Spleen (tissue), 11 donors: ENCODE measurements at regions not wholly inside any gene's neighbourhood (a gene's known extent, or its start where the extent isn't known, plus 50 kb on each side); places are given as distances from the start of the nearest gene placed in this dataset.

Experiments used
- DNase-seq: peaks from one replicate; pipeline ENCODE4 v3.0.0-alpha.2; 2020
- H3K27ac ChIP-seq, 8 donors: fragments of 200-600 bp; sonication (generic) in 7 of 8; 1 replicate in 4 of 8; 2 replicates in 4 of 8; pipeline versions ENCODE4 v1.5.0 to v1.8.0; 2016 to 2021; ENCODE audit warnings: inconsistent platforms in 4 of 8, mild to moderate bottlenecking in 4 of 8, moderate library complexity in 1 of 8
- H3K27me3 ChIP-seq, 7 donors: fragments of 200-600 bp; sonication (generic) in 6 of 7; replicated peaks in 1 of 7; 1 replicate in 4 of 7; 2 replicates in 3 of 7; pipeline versions ENCODE4 v1.5.0 to v1.8.0; 2016 to 2021; ENCODE audit warnings: inconsistent platforms in 3 of 7, mild to moderate bottlenecking in 1 of 7
- H3K36me3 ChIP-seq, 6 donors: fragments of 200-600 bp; sonication (generic) in 5 of 6; 1 replicate in 4 of 6; 2 replicates in 2 of 6; pipeline versions ENCODE4 v1.5.0 to v1.8.0; 2016 to 2021; ENCODE audit warnings: inconsistent platforms in 2 of 6
- H3K4me1 ChIP-seq, 6 donors: fragments of 200-600 bp; sonication (generic) in 5 of 6; 1 replicate in 3 of 6; 2 replicates in 3 of 6; pipeline versions ENCODE4 v1.5.0 to v1.8.0; 2016 to 2021; ENCODE audit warnings: inconsistent platforms in 3 of 6
- H3K4me3 ChIP-seq, 8 donors: fragments of 200-600 bp; sonication (generic) in 7 of 8; 1 replicate in 4 of 8; 2 replicates in 4 of 8; pipeline versions ENCODE4 v1.5.0 to v1.8.0; 2016 to 2021; ENCODE audit warnings: inconsistent platforms in 4 of 8, mild to moderate bottlenecking in 4 of 8, moderate library complexity in 2 of 8
- H3K9me3 ChIP-seq, 8 donors: fragments of 200-600 bp; sonication (generic) in 7 of 8; 1 replicate in 4 of 8; 2 replicates in 4 of 8; pipeline versions ENCODE4 v1.5.0 to v1.8.0; 2016 to 2021; ENCODE audit warnings: inconsistent platforms in 4 of 8
- POLR2A ChIP-seq, 3 donors: fragments of 450-650 bp; IDR thresholded peaks; one replicate each; pipeline ENCODE4 v1.5.1; 2017; ENCODE audit warnings: antibody characterized with exemption in 3 of 3, mild to moderate bottlenecking in 1 of 3
- POLR2AphosphoS5 ChIP-seq, 3 donors: sonication (generic); formaldehyde crosslinking; IDR thresholded peaks; one replicate each; pipeline ENCODE4 v1.5.1; 2017; ENCODE audit warnings: antibody characterized with exemption in 3 of 3
- WGBS, 5 donors: extraction: QIAGEN DNeasy Blood & Tissue Kit in 3 of 5; methylation state at CpG; one replicate each; pipeline versions ENCODE4 v1.1.5 to v1.1.7; 2013 to 2018; 5-methylcytosine and 5-hydroxymethylcytosine counted together
- intact Hi-C: fragments of 100-400 bp; cut with DNase I; formaldehyde crosslinking; loops from one replicate; pipeline ENCODE4 v1.15.0; 2023; ENCODE audit warnings: low total_unique reads
- TF ChIP-seq, protein P1 (sequence below), 11 experiments: fragments of 200-600 bp in 7 of 11; fragments of 450-650 bp in 4 of 11; sonication (generic) in 4 of 11; IDR thresholded peaks in 8 of 11; conservative IDR thresholded peaks in 3 of 11; 1 replicate in 7 of 11; 2 replicates in 4 of 11; pipeline versions ENCODE4 v1.4.0 to v1.8.0; 2016 to 2021; ENCODE audit warnings: antibody characterized with exemption in 11 of 11, inconsistent platforms in 4 of 11, mild to moderate bottlenecking in 1 of 11
- donor health status: healthy with polysubstance abuse.
- donor health status: DM: no; HTN: no; CAD: no; lungs with moderate emphysema.
- donor health status: DM: no; HTN: no; CAD: no.
- donor health status: Bipolar disorder and iron deficiency.
- donor health status: healthy.
- donor health status: DM: no; HTN: no; CAD: no.
- donor health status: DM: yes; HTN: yes; CAD: no.

DNA sequence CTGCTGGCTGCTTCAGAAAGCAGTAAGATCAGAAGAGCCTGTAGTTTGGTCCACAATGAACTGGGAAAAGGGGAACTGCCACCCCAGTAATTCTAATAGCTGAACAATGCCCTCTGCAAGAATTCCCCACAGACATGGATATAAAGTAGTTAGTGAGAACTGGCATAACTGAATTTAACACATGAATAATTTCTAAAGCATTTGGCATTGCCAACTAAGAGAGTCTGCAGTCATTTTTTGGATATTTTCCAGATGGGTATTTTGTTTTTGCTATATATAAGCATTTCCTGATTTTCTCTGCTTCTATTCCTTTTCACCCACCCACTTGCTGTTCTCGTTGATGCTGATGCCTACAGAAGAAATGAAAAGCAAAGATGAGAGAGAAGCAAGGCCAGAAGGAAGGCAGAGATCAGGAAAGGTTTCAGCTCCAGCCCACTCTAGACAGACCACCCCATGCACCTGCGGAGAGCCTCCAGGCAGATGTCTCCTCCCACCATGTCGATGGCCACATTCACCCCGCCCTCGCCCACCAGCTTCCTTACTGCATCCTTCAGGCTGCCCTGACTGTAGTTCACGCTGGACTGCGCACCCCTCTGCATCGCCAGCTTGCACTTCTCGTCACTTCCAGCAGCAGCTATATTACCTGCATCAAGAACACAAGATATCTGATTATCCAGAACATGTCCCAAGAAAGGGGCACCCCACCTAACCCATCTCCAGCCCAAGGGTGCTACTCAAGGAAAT lies 55.9 kb upstream of the SEC16B start:
- H3K4me3 ChIP-seq = no peak overlapping the region
- TF ChIP-seq POLR2AphosphoS5 (IDR thresholded peaks at IDR 0.05) = no peak
- no peak for TF ChIP-seq POLR2A (IDR thresholded peaks at IDR 0.05)
- TF ChIP-seq, protein P1, sequence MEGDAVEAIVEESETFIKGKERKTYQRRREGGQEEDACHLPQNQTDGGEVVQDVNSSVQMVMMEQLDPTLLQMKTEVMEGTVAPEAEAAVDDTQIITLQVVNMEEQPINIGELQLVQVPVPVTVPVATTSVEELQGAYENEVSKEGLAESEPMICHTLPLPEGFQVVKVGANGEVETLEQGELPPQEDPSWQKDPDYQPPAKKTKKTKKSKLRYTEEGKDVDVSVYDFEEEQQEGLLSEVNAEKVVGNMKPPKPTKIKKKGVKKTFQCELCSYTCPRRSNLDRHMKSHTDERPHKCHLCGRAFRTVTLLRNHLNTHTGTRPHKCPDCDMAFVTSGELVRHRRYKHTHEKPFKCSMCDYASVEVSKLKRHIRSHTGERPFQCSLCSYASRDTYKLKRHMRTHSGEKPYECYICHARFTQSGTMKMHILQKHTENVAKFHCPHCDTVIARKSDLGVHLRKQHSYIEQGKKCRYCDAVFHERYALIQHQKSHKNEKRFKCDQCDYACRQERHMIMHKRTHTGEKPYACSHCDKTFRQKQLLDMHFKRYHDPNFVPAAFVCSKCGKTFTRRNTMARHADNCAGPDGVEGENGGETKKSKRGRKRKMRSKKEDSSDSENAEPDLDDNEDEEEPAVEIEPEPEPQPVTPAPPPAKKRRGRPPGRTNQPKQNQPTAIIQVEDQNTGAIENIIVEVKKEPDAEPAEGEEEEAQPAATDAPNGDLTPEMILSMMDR (IDR thresholded peaks at IDR 0.05 in 8 of 11, conservative IDR thresholded peaks at IDR 0.05 in 3 of 11) = no peak
- peaks cover 0 to 37% (median 5%) of the 10 kb centered on the region in 6 donors for H3K36me3 ChIP-seq
- no peaks in the 10 kb centered on the region for H3K9me3 ChIP-seq
- intact Hi-C loops = no loop called here
- DNase-seq = no peak
- no peak overlapping the region for H3K27ac ChIP-seq
- no peaks in the 10 kb centered on the region for H3K27me3 ChIP-seq
- 83 to 92% (median 89%) methylated on average over 9 of the region's 9 CpGs for WGBS, 5 donors
- H3K4me1 ChIP-seq = peaks cover 0 to 9% (median 0%) of the 10 kb centered on the region in 6 donors

DNA sequence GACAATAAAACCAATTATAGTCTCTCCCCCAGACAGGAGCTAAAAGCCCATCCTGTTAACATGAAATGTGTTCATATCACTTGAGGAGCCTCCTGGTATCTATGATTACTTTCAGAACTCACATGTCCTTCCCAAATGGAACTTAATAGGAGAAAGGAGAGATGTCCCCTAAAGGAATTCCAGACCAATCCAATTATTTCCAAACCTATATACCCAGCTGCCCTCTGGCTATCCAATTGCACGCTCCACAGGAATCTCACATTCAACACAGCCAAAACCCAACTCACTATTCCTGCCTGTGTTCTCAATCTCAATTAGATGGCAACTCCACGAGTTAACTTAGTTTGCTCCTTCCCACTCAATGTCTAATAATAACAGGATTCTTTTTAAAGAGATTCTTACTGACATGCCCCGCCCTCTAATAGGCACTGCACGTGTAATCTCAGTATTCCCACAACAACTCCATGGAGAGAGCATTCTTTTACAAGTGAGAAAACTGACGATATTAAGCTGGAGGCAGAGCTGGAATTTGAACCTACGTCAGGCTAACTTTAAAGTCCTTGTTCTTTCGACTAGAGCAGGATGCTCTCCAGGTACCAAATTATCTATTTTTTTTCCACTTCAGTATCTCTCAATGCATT lies 59.1 kb upstream of the SEC16B start:
- TF ChIP-seq, protein P1 (IDR thresholded peaks at IDR 0.05 in 8 of 11, conservative IDR thresholded peaks at IDR 0.05 in 3 of 11) = no peak
- no peak for TF ChIP-seq POLR2A (IDR thresholded peaks at IDR 0.05)
- no peak for TF ChIP-seq POLR2AphosphoS5 (IDR thresholded peaks at IDR 0.05)
- H3K4me3 ChIP-seq = no peak overlapping the region
- no peak overlapping the region for H3K27ac ChIP-seq
- intact Hi-C loops = no loop called here
- 75 to 83% (median 81%) methylated on average over 7 of the region's 7 CpGs for WGBS, 5 donors
- H3K9me3 ChIP-seq = no peaks in the 10 kb centered on the region
- H3K27me3 ChIP-seq = no peaks in the 10 kb centered on the region
- peaks cover 0 to 25% (median 8%) of the 10 kb centered on the region in 6 donors for H3K4me1 ChIP-seq
- no peak for DNase-seq
- H3K36me3 ChIP-seq = peaks cover 0 to 21% (median 3%) of the 10 kb centered on the region in 6 donors

DNA sequence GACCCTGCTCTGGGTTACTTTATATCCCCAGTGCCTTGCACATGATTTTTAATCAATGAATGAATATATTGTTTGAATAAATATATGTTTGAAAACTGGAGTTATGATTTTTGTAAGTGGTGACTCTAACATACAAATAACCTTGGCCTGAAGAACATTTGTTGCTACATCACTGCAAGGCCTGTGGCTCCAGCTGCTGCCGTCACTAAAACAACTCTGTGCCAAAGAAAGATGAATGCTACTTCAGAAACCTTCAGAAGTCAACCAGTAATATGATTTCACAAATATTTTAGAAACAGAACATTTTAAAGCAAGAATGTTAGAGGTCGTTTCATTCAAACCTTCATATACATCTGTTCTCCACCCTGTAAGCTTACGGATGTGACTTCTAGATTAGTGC lies 60.6 kb upstream of the SEC16B start:
- peaks cover 0 to 27% (median 8%) of the 10 kb centered on the region in 6 donors for H3K4me1 ChIP-seq
- H3K36me3 ChIP-seq = peaks cover 0 to 8% (median 0%) of the 10 kb centered on the region in 6 donors
- H3K4me3 ChIP-seq = no peak overlapping the region
- no peaks in the 10 kb centered on the region for H3K9me3 ChIP-seq
- no peaks in the 10 kb centered on the region for H3K27me3 ChIP-seq
- WGBS, 5 donors = 85 to 91% (median 89%) methylated on average over 3 of the region's 3 CpGs
- TF ChIP-seq, protein P1 (IDR thresholded peaks at IDR 0.05 in 8 of 11, conservative IDR thresholded peaks at IDR 0.05 in 3 of 11) = no peak
- no peak for TF ChIP-seq POLR2AphosphoS5 (IDR thresholded peaks at IDR 0.05)
- TF ChIP-seq POLR2A (IDR thresholded peaks at IDR 0.05) = no peak
- no peak for DNase-seq
- intact Hi-C loops = no loop called here
- no peak overlapping the region for H3K27ac ChIP-seq

DNA sequence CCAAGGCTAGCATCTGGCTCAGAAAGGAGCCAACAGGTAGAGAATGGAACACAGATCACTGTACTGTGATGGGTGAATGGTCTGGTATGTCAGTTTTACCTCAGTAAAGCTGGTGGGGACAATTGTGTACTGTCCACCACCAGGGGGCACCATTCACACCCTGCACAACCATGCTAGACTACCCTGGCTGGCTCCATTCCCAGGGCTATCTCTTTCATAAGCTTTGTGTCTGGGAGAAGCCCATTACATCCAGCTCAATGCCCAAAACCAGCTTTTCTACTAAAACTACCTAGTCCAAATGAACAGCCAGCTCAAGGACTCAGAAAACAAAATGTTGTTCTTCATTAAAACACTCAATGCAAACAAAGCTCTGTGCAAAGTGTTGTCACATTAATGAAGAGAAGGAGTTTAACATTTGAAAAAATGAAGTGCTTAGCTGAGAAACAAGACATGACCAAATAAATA lies 62.0 kb upstream of the RASAL2 start:
- no peak for DNase-seq
- TF ChIP-seq POLR2A (IDR thresholded peaks at IDR 0.05) (no peak), POLR2AphosphoS5 (IDR thresholded peaks at IDR 0.05) (peak in 1 of 3 donors; percentile 34)
- TF ChIP-seq, protein P1 (IDR thresholded peaks at IDR 0.05 in 8 of 11, conservative IDR thresholded peaks at IDR 0.05 in 3 of 11) = peak; percentile 30 to 83 (median 69)
- intact Hi-C loops = no loop called here
- no peaks in the 10 kb centered on the region for H3K9me3 ChIP-seq
- no peak overlapping the region for H3K4me3 ChIP-seq
- H3K27ac ChIP-seq = peak overlapping the region in 5 of 8 donors; percentile 9 to 31 (median 11)
- H3K4me1 ChIP-seq = peaks cover 0 to 31% (median 9%) of the 10 kb centered on the region in 6 donors
- no peaks in the 10 kb centered on the region for H3K36me3 ChIP-seq
- no peaks in the 10 kb centered on the region for H3K27me3 ChIP-seq
